ENCODE measurements at regions not wholly inside any gene's neighbourhood (a gene's known extent, or its start where the extent isn't known, plus 50 kb on each side); places are given as distances from the start of the nearest gene placed in this dataset.

DNA sequence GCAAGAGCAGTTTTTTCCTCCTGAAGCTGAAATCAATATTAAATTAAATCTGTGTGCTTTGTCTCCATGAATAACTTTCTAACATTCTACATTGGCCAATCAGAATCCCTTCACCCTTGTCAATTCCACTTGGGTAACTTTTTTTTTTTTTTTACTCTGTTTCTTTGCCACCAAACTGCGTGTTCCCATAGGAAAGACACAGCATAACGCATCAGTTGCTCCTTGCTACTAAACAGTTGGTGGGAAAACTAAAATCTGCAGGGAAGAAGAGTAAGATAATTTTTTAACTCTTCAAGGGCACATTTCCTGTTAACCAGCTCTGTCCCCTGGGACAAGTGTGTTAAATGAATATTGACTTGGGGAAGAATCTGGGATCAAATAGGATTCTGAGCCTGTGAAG is 113.3 kb upstream of the SERP2 start:
- no peak for DNase-seq

DNA sequence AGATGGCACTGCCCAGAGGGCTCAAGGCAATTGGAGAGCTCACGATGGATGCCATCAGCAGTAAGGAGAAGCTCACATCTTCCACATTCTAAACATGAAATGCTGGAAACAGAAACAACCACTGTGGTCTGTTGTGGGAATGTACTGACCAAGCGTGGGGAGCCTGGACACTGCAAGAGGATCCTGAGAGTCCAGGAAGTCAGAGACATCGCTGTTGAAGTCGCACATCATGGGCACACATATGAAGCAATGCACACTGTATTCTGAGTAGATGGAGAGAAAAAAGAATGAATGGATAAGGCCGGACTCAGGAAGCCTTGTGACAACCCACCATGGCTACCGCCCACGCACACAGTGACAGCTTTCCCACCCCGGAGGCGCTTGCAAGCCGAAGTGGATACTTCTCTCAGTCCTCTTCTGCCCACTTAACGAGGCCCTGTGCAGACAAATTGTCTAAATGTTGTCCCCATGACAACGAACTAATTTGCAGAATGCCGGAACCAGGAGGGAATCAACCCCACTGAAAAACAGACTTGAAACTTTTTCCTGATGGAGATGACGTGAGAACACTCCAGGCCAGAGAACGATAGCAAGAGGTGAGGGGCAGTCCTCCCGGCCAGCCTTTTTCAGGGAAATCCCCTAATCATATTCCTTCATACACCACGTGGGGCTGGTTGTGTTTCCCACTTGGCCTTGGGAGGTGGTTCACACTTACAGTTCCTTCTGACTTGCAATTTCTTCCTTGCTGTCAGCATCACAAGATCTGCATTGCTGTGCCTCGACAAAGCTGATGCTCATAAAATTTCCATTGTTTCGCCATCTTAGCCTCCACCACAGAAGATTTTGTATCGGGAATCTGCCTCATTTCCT is 109.6 kb upstream of the SERP2 start:
- DNase-seq, result no peak

DNA sequence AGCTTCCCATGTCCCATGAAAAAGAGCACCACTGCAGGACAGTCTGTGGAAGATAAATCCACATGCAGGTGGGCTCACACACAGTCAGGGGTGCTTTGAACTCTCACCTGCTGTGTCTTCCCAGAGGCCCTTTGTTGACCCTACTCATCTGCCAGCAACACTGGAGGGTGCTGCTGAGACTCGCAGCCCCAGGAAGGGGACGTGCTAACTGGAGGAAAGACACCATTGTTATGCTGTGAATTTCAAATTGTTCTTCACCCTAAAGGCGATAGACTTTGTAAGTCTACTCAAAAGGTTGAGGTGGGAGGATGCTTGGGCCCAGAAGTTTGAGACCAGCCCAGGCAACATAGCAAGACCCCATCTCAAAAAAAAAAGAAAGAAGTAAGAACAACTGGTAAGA is 107.3 kb upstream of the SERP2 start:
- no peak for DNase-seq

DNA sequence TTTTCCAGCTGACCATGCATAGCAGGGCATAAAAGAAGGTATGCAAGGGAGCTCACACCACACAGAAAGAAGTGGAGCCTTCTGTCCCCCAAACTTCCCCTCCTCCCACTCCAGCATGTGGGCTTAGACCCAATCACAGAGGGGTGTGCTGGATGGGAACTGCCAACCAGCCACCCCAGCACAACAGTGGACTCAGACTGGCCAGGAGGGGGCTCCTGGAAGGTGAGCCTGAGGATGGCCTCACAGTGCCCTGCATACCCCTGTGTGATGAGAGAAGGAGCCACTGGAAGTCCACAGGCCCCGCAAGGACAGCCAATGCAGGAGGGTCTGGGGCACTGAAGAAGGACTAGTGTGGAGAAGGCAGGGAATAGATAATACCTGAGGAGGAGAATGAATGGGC is 106.9 kb upstream of the SERP2 start:
- no peak for DNase-seq

DNA sequence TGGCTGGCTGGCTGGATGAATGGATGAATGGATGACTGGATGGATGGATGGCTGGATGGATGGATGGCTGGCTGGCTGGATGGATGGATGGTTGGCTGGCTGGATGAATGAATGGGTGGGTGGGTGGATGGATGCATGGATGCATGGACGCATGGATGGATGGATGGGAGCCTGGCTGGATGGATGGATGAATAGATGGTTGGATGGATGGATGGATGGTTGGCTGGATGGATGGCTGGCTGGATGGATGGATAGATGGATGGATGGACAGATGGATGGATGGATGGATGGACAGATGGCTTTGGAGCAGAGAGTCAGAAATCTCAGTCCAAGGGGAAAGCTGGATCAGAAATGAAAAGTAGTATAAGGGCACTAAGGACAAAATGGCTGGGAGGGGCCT is 106.4 kb upstream of the SERP2 start:
- DNase-seq, result no peak

DNA sequence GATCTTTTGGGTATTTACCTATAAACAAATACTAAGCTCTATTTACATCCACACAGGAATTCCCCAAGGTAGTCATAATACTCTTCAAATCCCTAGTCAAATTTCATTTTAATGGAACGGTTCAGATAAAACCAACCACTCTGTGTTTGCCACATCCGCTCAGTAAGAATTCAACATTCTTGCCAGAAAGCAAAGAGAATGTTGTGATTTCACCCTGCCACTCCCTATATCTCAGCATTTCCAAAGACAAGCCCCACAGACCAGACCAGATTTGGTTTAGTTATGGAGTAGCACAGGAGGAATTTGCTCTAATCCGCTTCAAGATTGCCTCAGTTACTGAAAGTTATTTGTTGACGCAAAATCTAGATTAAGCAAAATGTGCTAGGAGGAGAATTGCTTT is 105.6 kb upstream of the SERP2 start:
- DNase-seq, result no peak

DNA sequence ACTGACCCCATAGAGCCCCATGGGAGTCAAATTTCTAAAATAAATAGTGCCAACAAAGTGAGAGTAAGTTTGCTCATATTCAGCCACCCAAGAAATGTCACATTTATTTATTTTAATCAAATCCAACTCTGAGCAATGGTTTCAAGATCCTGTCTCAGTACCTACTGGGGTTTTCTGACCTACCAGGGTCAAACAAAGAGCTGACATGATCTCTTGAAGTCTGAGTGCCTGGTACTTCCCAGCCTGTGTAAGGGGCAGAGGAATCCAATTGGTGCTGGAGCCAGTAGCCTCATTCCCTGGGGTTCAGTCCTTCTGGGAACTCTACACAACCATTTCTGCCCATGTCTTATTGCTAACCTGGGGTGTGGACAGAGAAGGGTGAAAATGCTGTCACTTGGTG is 104.6 kb upstream of the SERP2 start:
- no peak for DNase-seq

DNA sequence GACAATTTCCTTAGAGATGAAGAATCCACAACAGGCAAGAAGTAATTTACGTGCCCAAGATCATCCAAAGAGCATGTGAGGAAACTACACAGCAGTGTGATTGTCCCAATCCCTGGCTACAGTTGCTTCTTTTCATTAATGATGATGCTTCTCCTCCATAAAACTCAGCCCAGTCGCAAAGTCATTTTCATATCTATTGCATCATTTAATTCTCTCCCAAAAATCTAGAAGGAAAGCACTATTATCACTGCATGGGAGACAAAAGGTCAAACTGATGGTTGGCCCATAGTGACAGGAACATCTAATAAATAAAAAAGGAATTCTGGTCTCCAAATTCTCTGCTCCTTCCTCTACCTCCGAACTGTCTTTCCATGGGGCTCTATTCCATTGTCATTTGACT is 103.5 kb upstream of the SERP2 start:
- DNase-seq, result no peak

DNA sequence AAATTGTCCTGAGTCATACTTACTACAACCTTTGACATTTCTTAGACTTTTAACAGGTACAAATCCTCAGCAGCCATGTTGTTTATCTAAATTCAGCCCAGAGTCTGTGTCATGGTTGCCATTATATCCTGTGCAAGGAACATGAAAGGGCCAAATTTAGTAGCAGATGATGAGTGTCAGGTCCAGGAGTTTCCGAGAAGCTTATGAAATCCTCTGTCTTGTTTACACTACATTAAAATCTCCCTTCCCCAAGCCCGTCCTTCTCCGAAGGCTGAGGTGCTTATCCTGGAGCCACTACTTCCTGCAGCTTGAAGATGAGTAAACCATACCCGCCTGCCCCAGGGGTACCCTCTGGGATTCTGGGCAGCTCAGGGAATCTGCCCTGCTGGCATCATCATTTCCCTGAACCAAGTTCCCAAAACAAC is 102.6 kb upstream of the SERP2 start:
- DNase-seq, result no peak

DNA sequence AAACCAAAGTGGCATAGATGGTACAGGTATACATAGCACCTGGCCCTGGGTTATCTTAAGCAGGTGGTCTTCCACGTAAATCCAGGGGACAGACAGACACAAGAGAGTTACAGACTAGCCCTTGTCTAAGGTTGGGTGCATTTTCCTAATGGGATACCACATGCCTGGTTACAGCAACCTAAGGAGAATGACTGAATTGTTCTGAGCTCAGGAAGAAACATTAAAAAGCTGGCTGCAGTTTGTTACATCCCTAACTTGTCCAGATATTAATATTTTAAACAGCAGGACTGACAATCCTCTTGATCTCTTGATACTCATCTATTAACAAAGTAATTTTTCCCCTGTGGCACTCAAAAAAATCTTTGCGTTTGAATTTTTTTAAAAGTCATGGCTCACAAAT is 102.2 kb upstream of the SERP2 start:
- no peak for DNase-seq

DNA sequence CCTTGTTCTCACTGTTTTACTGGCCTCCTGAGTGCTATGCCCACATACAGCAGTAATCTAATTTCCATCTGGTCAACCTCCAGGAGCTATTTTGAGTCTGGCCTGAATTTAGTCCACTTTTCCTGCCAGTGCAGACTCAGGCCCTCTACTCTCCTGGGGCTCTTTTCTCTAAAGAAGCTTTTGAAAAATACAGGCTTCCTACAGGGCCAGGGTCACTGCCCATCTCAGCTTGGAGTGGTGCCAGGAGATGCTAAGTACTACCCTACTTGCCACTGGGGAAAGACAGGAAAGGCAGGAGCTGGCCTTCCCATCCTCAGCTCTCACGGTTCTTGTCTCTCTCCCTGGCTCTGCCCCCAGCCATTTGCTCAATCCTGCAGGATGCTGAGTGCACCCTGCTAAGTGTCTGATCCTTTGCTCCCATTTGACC is 101.7 kb upstream of the SERP2 start:
- no peak for DNase-seq

DNA sequence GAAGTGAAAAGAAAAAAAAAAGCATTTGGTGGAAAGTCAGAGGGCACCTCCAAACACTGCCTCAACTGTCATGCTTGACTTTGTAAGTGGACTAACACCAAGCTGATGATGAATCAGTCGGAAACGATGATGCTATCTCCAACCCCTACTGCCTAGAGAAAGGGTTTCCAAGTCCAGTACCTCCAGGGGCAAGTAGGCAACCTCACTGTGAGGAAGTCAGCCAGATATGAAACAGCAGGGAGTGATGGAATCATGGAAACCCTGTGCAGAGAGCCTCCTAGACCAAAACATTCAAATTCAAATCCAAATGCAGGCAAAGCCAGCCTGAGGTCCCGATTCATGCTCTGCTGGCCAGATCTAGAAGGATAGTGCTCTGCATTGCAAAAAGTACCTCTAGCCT is 100.9 kb upstream of the SERP2 start:
- no peak for DNase-seq

DNA sequence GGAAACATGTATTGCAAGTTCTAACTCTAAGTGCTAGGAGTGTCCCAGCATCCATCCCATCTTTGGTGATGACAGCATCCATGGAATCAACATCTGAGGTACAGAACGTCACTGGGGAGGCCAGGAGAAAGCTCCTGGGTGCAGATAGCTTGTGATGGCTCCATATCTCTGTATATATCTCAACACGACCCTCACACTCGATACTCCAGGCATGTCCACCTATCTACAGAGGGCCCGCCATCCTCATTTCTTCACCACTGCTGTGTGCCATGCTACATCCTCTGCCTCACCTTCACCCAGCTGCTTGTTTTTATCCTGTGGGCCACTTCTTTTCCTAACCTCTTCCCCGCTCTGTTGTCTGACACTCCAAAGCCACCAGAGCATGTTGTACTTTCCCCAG is 100.4 kb upstream of the SERP2 start:
- DNase-seq, result no peak

DNA sequence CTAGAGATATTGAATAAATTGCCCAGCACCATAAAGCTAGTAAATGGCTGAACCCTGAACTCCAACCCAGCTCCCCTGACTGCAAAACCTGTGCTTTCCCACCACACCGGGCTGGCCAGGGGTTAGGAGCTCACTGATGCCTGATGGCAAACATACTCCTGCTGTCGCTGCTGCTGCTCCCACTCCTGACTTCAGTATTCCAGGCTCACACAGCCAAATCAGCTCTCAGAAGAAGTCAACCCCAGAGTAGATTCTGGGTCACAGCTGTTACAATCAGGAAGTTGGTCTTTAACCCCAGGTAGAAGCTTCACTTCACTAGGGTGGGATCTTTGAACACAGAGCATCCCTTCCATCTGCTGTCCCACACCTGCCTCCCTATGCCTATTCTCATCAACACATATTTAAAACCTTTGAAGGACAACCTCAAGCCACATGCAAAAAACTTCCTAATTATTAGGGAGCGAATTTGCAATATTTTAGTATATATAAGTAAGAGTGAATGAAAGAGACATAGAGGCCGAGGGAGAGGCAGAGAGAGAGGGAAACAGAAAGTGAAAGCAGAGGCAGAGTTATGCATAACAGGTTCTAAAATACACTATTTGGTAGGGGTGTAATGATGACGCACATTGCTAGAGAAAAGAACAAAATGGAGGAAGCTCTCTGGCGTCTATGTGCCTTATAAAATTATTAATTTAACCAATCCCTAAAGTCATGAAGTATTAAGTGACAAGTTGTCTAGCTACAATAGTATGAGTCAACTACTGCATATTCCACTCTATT is 99.4 kb upstream of the SERP2 start:
- peak; percentile 69 for DNase-seq

DNA sequence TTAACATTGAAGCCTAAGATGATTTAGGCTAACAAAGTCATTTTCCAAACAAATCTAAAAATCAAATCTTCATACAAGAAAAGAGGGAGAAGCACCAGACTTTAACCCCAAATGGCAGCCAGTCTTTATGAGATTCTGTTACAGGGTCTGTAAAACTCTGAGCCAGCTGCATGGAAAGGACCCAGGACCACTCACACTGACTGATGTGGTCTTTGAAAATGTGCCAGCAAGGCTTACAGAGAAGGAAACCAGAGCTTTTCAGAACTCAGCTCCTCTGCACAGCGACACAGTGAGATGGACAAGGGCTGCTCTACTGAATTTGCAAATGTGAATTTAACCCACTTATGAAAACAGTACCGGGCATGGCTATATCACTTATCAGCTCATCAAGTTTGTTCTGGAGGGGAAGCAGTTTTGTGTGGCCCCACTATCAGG is 98.8 kb upstream of the SERP2 start:
- peak; percentile 38 for DNase-seq

DNA sequence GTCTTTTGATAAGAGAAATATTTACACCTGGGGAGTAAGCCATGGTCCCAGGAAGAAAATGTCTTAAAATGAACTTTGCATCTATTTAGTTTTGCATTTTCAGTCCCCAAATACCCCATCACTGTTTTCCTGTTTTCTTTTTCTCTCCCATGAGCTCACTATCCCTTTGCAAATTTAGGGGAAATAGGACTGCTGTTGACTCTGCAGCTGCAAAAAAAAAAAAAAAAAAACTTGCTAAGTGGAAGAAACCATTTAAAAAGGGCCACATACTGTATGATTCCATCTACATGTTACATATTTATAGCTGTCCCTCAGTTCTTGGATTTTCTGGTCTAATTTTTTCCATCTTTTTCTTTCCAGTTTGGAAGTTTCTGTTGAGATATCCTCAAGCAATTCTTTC is 98.2 kb upstream of the SERP2 start:
- DNase-seq, result no peak

DNA sequence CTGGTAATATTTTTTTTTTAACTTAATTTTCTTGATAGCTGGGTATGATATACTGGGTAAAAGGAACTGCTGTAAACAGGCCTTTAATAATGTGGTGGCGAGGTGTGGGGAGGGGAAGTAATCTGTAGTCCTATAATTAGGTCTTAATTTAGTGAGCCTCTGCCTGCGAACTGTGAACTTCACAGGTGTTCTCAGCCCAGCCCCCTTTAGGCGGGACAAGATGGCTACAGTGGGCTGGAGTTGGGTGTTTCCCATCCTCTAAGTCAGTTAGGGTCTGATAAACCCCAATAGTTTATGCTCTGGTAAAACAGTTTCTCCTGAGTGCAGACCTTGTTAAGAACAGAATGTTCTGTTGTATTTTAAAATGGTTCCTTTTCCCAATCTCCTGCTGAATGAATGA is 97.6 kb upstream of the SERP2 start:
- peak; percentile 55 for DNase-seq

DNA sequence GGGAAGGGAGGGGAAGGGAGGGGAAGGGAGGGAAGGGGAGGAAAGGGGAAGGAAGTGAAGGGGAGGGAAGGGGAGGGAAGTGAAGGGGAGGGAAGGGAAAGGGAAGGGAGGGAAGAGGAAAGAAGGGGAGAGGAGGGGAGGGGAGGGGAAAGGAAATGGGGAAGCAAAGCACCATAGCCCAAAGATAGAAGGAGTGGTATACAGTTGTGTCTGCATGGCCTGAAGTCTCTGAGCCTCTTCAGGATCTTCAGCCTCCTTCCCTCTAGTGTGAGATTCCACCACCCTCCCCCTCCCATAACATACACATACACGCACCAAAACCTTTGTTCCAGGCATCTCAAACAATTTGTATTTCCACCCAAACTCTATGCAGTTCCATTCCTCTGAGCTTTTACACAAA is 96.2 kb upstream of the SERP2 start:
- no peak for DNase-seq

DNA sequence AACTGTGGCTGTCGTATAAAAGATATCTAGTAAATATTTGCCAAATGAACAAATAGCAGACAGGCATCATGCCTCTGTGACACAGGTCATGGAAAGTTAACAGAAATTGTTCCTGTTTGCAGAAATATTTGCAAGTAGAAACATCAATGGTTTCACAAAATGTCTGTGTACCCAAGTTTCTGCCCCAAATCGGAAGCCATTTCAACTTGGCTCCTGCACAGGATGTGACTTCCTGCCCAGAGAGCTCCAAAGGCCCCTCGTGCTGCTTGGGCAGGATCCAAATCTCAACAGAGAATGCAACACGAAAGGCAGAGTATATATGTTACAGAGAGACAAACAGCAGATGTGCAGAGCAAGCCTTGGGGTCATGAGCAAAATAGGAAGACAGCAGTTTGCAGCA is 95.5 kb upstream of the SERP2 start:
- DNase-seq, result no peak

DNA sequence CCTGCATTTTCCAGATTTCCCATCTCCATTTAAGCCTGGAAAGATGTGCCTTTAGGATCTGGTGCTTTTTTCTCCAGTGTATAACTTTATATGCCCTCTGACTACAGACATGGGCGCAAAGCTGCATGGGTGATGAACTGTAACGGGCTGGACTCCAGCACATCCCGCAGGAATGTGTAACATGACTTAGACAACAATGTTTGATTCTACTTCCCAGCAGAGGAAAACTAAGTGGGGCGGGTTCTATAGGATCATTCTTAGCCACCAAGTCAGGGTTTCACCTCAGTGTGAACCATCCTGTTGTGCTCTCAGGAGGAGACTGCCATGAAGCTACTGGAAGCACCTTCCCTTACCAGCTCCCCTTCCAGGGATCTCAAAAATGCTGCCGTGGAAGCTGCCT is 93.2 kb upstream of the SERP2 start:
- no peak for DNase-seq

DNA sequence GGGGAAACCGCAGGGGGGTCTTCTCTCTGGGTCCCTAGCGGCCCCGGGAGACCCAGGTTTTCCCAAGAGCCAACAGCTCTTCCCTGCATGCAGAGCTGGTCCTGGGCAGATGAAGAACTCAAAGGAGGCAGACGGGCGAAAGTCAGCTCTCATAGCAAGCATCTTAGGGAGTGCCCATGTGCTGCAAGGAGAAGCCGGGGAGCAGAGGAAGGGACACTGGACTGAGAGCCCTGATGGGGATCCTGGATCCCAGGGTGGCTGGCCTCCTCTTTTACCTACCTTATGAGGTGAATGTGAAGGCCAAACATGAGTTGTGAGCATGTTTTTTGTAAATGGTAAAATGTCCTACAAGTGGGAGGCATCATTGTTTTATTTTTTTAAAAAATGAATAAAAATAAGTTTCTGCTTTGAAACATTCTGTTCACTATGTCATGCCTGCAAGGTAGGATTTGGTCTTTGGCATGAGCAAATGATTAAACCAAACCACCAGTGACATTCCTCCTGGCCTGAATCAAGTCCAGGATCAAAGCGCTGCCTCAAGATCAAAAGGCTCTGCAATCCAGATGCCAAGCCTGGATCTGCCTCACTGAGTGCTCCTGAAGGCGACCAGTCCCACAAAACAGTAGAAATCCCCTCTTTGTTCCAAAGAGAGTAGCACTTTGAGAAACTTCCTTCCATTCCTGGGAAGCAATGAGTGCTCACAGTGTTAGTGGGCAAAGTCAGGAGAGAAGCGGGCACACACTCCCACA is 92.2 kb upstream of the SERP2 start:
- no peak for DNase-seq

DNA sequence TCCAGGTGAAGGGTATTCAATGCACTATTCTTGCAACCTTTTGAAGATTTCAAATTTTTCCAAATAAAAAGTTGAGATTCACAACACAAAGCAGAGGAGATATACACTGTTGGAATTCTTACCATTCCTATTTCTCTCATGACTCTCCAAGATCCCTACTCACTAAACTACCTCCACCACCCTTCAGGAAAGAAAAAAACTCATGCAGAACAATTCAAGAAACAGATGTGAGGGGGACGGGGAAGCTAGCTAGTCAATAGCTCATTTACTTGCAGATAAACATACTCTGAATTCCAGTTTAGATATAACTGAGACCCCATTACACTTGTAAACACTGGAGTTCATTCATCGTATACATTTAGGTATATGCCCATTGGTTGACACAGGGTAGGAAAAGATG is 90.0 kb upstream of the SERP2 start:
- no peak for DNase-seq

DNA sequence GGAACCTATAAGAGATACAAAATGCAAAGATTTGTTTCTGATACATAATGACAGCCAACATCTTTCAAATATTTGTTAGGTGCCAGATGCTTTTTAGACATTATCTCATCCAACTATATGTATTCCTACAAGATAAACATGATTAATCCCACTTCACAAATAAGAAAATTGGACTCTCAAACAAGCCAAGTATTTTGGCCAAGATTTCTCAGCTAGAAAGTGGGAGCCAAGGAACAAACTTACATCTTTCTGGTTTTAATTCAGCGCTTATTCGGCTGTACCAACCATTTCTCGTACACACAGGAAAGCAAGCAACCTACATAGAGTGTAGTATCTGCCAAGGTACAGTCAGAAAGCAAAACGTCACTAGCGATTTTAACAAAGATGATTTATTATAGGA is 85.7 kb upstream of the SERP2 start:
- no peak for DNase-seq

DNA sequence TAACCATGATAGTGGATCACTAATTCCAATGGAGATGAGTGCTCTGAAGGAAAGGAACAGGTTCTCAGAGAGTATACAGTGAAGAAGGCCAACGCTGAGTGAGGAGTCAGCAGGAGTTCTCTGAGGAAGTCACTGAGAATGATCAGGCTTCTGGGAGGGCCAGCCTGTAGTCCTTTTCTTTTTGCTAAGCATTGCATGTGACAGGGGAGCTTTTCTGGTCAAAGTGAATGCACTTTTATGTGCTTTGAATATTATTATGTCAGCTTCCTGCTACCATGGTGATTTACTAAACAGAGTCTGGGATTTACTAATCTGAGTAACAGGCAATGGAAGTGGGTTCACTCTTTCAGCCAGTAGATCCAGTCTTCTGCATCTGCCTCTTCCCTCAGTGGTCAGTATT is 81.1 kb upstream of the SERP2 start:
- DNase-seq, result no peak
